ENCODE measurements at regions not wholly inside any gene's neighbourhood (a gene's known extent, or its start where the extent isn't known, plus 50 kb on each side); places are given as distances from the start of the nearest gene placed in this dataset.
A peak's percentile ranks its signal among the peaks of the same experiment; 100 is the strongest.

DNA sequence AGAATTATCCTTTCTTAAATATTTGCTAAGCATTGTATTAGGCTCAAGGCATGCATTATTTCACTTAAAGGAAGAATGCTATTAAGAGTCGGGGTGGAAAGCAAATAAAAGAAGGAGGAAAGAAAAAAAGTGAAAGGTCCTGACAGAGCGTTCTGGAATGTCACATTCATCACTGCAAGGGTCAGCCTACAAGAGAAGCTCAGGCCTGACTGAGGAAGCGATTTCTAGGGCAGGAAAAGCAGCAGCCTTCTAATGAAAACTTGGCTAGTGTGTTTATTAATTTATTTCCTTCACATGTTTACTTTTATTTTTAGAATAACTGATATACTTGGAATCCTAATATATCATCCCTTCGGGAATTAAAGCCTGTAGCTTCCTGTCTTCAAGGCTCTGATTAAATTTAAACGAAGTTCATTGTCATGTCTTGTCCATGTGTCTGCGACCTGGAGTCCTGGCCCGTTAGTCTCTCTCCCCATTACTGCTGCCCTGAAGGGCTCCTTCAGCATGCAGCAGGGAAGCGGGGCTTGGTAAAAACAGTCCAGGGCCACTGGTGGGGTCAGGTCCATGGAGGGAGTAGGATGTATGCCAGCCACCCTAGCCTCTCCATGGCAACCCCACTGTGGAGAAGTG lies 119.2 kb upstream of the CCDC68 start:
- H3K79me1 ChIP-seq (replicated peaks; ENCODE audit: low read length, poor library complexity, severe bottlenecking), result no peaks in the 10 kb centered on the region
- H3K36me3 ChIP-seq (ENCODE audit: control insufficient read depth in 1 of 2, insufficient read depth in 2 of 2, low read depth in 1 of 2, low read length in 2 of 2), result no peaks in the 10 kb centered on the region
- no peak overlapping the region for H2AFZ ChIP-seq (ENCODE audit: low read depth, low read length)
- H2BK120ac ChIP-seq (ENCODE audit: low read depth, low read length), result no peak overlapping the region
- H2BK15ac ChIP-seq (ENCODE audit: low read depth, poor library complexity, severe bottlenecking), result no peak overlapping the region
- no peak overlapping the region for H3K9ac ChIP-seq (ENCODE audit: low read length)
- H3K14ac ChIP-seq (ENCODE audit: low read length in 2 of 2), result no peak overlapping the region
- no peak overlapping the region for H3K4me2 ChIP-seq (ENCODE audit: low read length, poor library complexity, severe bottlenecking)
- DNase-seq, result peak; percentile 29
- no peaks in the 10 kb centered on the region for H3K9me3 ChIP-seq (ENCODE audit: control insufficient read depth, low read length)
- peak overlapping the region; percentile 55 to 77 for H3K18ac ChIP-seq (ENCODE audit: low read depth in 1 of 2, low read length in 2 of 2)
- no peak overlapping the region for H2BK5ac ChIP-seq (ENCODE audit: low read depth, low read length, poor library complexity, severe bottlenecking)
- H2AK5ac ChIP-seq (ENCODE audit: low read length, severe bottlenecking), result no peak overlapping the region
- H4K91ac ChIP-seq (ENCODE audit: low read length), result peak overlapping the region; percentile 65
- H3K27me3 ChIP-seq (ENCODE audit: control insufficient read depth in 1 of 2, insufficient read depth in 1 of 2, low read length in 2 of 2), result no peaks in the 10 kb centered on the region
- H3K23ac ChIP-seq (ENCODE audit: low read length in 2 of 2), result no peak overlapping the region
- WGBS, result 48% methylated on average over 7 of the region's 8 CpGs
- peaks cover 10% of the 10 kb centered on the region for H3K4me1 ChIP-seq (ENCODE audit: control insufficient read depth, insufficient read depth, low read depth, low read length)
- H3K4me3 ChIP-seq (ENCODE audit: insufficient read depth in 1 of 2, low read depth in 1 of 2, low read length in 2 of 2), result no peak overlapping the region
- no peak overlapping the region for H3K4ac ChIP-seq (ENCODE audit: low read depth in 1 of 2, low read length in 2 of 2)
- no peak overlapping the region for H3K27ac ChIP-seq (ENCODE audit: low read length, poor library complexity, severe bottlenecking)
- H4K8ac ChIP-seq (ENCODE audit: low read length), result peak overlapping the region; percentile 4
- H2BK12ac ChIP-seq (ENCODE audit: low read length in 2 of 2), result peak overlapping the region; percentile 32 to 72

DNA sequence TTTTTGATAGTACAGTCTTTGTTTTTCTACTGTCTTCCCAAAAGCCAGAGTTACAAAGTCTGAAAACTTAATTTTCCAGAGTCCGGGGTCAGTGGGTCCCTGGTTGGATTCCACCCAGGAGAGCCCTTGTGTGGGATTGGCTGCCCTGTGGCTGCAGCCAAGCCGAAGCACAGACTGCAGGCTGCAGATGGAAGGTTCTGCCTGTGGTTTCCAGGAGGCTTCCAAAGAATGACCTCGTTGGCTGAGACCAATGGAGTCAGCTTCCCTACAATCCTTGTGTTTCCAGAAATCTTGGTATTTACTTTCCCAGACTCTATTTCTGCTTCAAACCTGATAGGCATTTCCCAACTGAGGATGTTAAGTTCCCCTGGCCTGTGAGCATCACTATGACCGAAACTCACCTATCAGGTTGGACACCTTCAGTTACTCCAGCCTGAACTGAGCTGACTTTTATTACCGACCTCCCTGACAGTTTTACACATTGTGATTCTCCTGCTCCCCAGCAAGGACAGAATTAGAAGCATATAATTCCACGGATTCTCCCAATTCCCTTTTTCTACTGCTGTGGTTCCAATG lies 117.5 kb upstream of the CCDC68 start:
- H4K8ac ChIP-seq (ENCODE audit: low read length), result no peak overlapping the region
- peaks cover 9% of the 10 kb centered on the region for H3K4me1 ChIP-seq (ENCODE audit: control insufficient read depth, insufficient read depth, low read depth, low read length)
- H3K14ac ChIP-seq (ENCODE audit: low read length in 2 of 2), result no peak overlapping the region
- 86% methylated on average over 6 of the region's 6 CpGs for WGBS
- DNase-seq, result no peak
- H2BK15ac ChIP-seq (ENCODE audit: low read depth, poor library complexity, severe bottlenecking), result no peak overlapping the region
- H3K27ac ChIP-seq (ENCODE audit: low read length, poor library complexity, severe bottlenecking), result no peak overlapping the region
- H3K23ac ChIP-seq (ENCODE audit: low read length in 2 of 2), result no peak overlapping the region
- no peaks in the 10 kb centered on the region for H3K27me3 ChIP-seq (ENCODE audit: control insufficient read depth in 1 of 2, insufficient read depth in 1 of 2, low read length in 2 of 2)
- no peaks in the 10 kb centered on the region for H3K9me3 ChIP-seq (ENCODE audit: control insufficient read depth, low read length)
- H3K36me3 ChIP-seq (ENCODE audit: control insufficient read depth in 1 of 2, insufficient read depth in 2 of 2, low read depth in 1 of 2, low read length in 2 of 2), result no peaks in the 10 kb centered on the region
- no peaks in the 10 kb centered on the region for H3K79me1 ChIP-seq (replicated peaks; ENCODE audit: low read length, poor library complexity, severe bottlenecking)
- no peak overlapping the region for H2AK5ac ChIP-seq (ENCODE audit: low read length, severe bottlenecking)
- no peak overlapping the region for H2BK12ac ChIP-seq (ENCODE audit: low read length in 2 of 2)
- H3K4me3 ChIP-seq (ENCODE audit: insufficient read depth in 1 of 2, low read depth in 1 of 2, low read length in 2 of 2), result no peak overlapping the region
- no peak overlapping the region for H2AFZ ChIP-seq (ENCODE audit: low read depth, low read length)
- no peak overlapping the region for H3K9ac ChIP-seq (ENCODE audit: low read length)
- H3K4ac ChIP-seq (ENCODE audit: low read depth in 1 of 2, low read length in 2 of 2), result no peak overlapping the region
- H4K91ac ChIP-seq (ENCODE audit: low read length), result no peak overlapping the region
- H2BK120ac ChIP-seq (ENCODE audit: low read depth, low read length), result no peak overlapping the region
- H3K18ac ChIP-seq (ENCODE audit: low read depth in 1 of 2, low read length in 2 of 2), result no peak overlapping the region
- H2BK5ac ChIP-seq (ENCODE audit: low read depth, low read length, poor library complexity, severe bottlenecking), result no peak overlapping the region
- H3K4me2 ChIP-seq (ENCODE audit: low read length, poor library complexity, severe bottlenecking), result no peak overlapping the region

DNA sequence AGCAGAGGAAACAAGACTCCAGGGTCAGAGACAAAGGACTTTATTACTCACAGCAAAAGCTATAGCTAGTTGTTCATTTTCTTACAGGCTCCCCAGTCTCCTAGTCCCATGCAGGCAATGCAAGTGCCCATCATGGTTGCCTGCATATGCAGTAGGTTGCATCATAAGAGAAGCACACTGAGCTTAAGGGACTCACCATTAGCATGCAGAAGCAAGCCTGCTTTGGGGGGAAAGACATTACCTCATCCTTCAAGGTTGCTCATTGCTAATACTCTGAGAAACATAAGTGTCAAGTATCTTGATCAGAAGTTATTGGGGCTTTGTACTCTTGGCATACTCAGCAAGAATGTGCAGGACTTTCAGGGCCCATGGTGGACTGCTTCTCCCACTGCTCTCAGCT lies 114.6 kb upstream of the CCDC68 start:
- no peak overlapping the region for H3K4me3 ChIP-seq (ENCODE audit: insufficient read depth in 1 of 2, low read depth in 1 of 2, low read length in 2 of 2)
- H3K4me2 ChIP-seq (ENCODE audit: low read length, poor library complexity, severe bottlenecking), result no peak overlapping the region
- H4K8ac ChIP-seq (ENCODE audit: low read length), result no peak overlapping the region
- H3K27me3 ChIP-seq (ENCODE audit: control insufficient read depth in 1 of 2, insufficient read depth in 1 of 2, low read length in 2 of 2), result peaks cover 0 to 9% of the 10 kb centered on the region in 2 experiments
- H3K14ac ChIP-seq (ENCODE audit: low read length in 2 of 2), result no peak overlapping the region
- no peak overlapping the region for H3K4ac ChIP-seq (ENCODE audit: low read depth in 1 of 2, low read length in 2 of 2)
- no peak overlapping the region for H3K18ac ChIP-seq (ENCODE audit: low read depth in 1 of 2, low read length in 2 of 2)
- H2BK120ac ChIP-seq (ENCODE audit: low read depth, low read length), result no peak overlapping the region
- no peak overlapping the region for H2BK12ac ChIP-seq (ENCODE audit: low read length in 2 of 2)
- no peak overlapping the region for H3K27ac ChIP-seq (ENCODE audit: low read length, poor library complexity, severe bottlenecking)
- H2BK5ac ChIP-seq (ENCODE audit: low read depth, low read length, poor library complexity, severe bottlenecking), result no peak overlapping the region
- no peak overlapping the region for H2BK15ac ChIP-seq (ENCODE audit: low read depth, poor library complexity, severe bottlenecking)
- no peaks in the 10 kb centered on the region for H3K36me3 ChIP-seq (ENCODE audit: control insufficient read depth in 1 of 2, insufficient read depth in 2 of 2, low read depth in 1 of 2, low read length in 2 of 2)
- DNase-seq, result no peak
- H3K23ac ChIP-seq (ENCODE audit: low read length in 2 of 2), result no peak overlapping the region
- no peak overlapping the region for H4K91ac ChIP-seq (ENCODE audit: low read length)
- H3K79me1 ChIP-seq (replicated peaks; ENCODE audit: low read length, poor library complexity, severe bottlenecking), result no peaks in the 10 kb centered on the region
- H2AK5ac ChIP-seq (ENCODE audit: low read length, severe bottlenecking), result no peak overlapping the region
- no peak overlapping the region for H3K9ac ChIP-seq (ENCODE audit: low read length)
- no peak overlapping the region for H2AFZ ChIP-seq (ENCODE audit: low read depth, low read length)
- H3K4me1 ChIP-seq (ENCODE audit: control insufficient read depth, insufficient read depth, low read depth, low read length), result peaks cover 2% of the 10 kb centered on the region
- H3K9me3 ChIP-seq (ENCODE audit: control insufficient read depth, low read length), result no peaks in the 10 kb centered on the region

DNA sequence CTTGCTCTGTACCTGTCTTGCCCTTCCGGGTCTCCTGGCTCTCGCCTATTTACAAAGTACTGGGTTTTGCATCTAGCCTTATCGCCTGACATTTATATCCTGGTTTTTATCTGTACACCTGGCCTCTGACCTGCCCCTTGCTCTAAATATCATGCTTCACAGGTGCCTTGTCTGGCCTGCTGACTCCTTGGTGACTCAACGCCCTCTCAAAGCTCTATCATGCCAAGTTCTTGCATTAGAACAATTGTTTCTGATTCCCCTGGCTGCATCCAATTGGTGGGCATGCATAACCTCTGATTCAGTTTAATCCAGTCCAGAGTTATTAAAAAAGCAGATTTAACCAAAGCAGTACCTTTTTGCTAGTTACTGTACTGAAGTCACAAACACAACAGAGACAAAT lies 113.9 kb upstream of the CCDC68 start:
- Histone ChIP-seq H3K27ac (ENCODE audit: low read length, poor library complexity, severe bottlenecking) (no peak overlapping the region), H3K9me3 (ENCODE audit: control insufficient read depth, low read length) (no peaks in the 10 kb centered on the region), H3K18ac (ENCODE audit: low read depth in 1 of 2, low read length in 2 of 2) (no peak overlapping the region), H3K23ac (ENCODE audit: low read length in 2 of 2) (no peak overlapping the region), H2AK5ac (ENCODE audit: low read length, severe bottlenecking) (no peak overlapping the region), H2BK15ac (ENCODE audit: low read depth, poor library complexity, severe bottlenecking) (no peak overlapping the region), H3K4me2 (ENCODE audit: low read length, poor library complexity, severe bottlenecking) (no peak overlapping the region), H3K79me1 (replicated peaks; ENCODE audit: low read length, poor library complexity, severe bottlenecking) (no peaks in the 10 kb centered on the region), H4K91ac (ENCODE audit: low read length) (no peak overlapping the region), H3K14ac (ENCODE audit: low read length in 2 of 2) (no peak overlapping the region), H3K4me1 (ENCODE audit: control insufficient read depth, insufficient read depth, low read depth, low read length) (no peaks in the 10 kb centered on the region), H2BK12ac (ENCODE audit: low read length in 2 of 2) (no peak overlapping the region), H2AFZ (ENCODE audit: low read depth, low read length) (no peak overlapping the region), H3K36me3 (ENCODE audit: control insufficient read depth in 1 of 2, insufficient read depth in 2 of 2, low read depth in 1 of 2, low read length in 2 of 2) (no peaks in the 10 kb centered on the region), H4K8ac (ENCODE audit: low read length) (no peak overlapping the region), H3K4me3 (ENCODE audit: insufficient read depth in 1 of 2, low read depth in 1 of 2, low read length in 2 of 2) (no peak overlapping the region), H2BK120ac (ENCODE audit: low read depth, low read length) (no peak overlapping the region), H2BK5ac (ENCODE audit: low read depth, low read length, poor library complexity, severe bottlenecking) (no peak overlapping the region), H3K9ac (ENCODE audit: low read length) (no peak overlapping the region), H3K4ac (ENCODE audit: low read depth in 1 of 2, low read length in 2 of 2) (no peak overlapping the region), H3K27me3 (ENCODE audit: control insufficient read depth in 1 of 2, insufficient read depth in 1 of 2, low read length in 2 of 2) (peaks cover 0 to 9% of the 10 kb centered on the region in 2 experiments)
- WGBS, result 84% methylated on average over 4 of the region's 4 CpGs
- DNase-seq, result no peak

Measured in mesenchymal stem cell (in vitro differentiated cells and primary cell).